K562 (cell line): ENCODE measurements at regions not wholly inside any gene's neighbourhood (a gene's known extent, or its start where the extent isn't known, plus 50 kb on each side); places are given as distances from the start of the nearest gene placed in this dataset.

Source experiments
- CTCF ChIP-seq, 3 experiments: IDR thresholded peaks in 2 of 3; conservative IDR thresholded peaks in 1 of 3; 2 replicates each; pipeline ENCODE4 v1.5.1; 2011 to 2012; ENCODE audit warnings: low read length in 3 of 3, mild to moderate bottlenecking in 3 of 3, control low read depth in 2 of 3, improper control_type of control experiment in 1 of 3, inconsistent platforms in 1 of 3, low read depth in 1 of 3, mixed read lengths in 1 of 3, moderate library complexity in 1 of 3; ENCODE audit not compliant: insufficient read depth in 2 of 3
- EHMT2 ChIP-seq: fragments of 450-650 bp; IDR thresholded peaks from 2 replicates; pipeline ENCODE4 v1.6.1; 2018; ENCODE audit warnings: antibody characterized with exemption
- EZH2 ChIP-seq: IDR thresholded peaks from 2 replicates; pipeline ENCODE4 v1.6.1; 2012; ENCODE audit warnings: low read depth, mild to moderate bottlenecking, inconsistent platforms, low read length, borderline replicate concordance
- HDAC6 ChIP-seq: IDR thresholded peaks from 2 replicates; pipeline ENCODE4 v1.6.1; 2012; ENCODE audit warnings: low read depth, mild to moderate bottlenecking, control low read depth, inconsistent platforms, low read length, moderate library complexity
- POLR2A ChIP-seq: fragments of 450-650 bp; conservative IDR thresholded peaks from 2 replicates; pipeline ENCODE4 v1.6.1; 2016
- TBP ChIP-seq: optimal IDR thresholded peaks from 2 replicates; pipeline ENCODE3; 2011; ENCODE audit warnings: low read depth, low read length, improper control_type of control experiment
- ZNF224 ChIP-seq: sonication (generic); formaldehyde crosslinking; IDR thresholded peaks from 2 replicates; pipeline ENCODE4 v1.8.0; 2022; ENCODE audit warnings: mild to moderate bottlenecking, missing genetic modification reagents

- TF ChIP-seq EHMT2: no peak
- no peak for TF ChIP-seq ZNF224 (CRISPR knock-in tag)
- no peak for TF ChIP-seq POLR2A
- TF ChIP-seq EZH2: no peak
- no peak for TF ChIP-seq CTCF (IDR thresholded peaks at IDR 0.05 in 2 of 3, conservative IDR thresholded peaks at IDR 0.05 in 1 of 3; ENCODE audit: insufficient read depth in 2 of 3, low read depth in 1 of 3, low read length in 3 of 3)
- TF ChIP-seq TBP: no peak
- TF ChIP-seq HDAC6: no peak
Measured at GRCh38 chr2:217294211-217294610, 434.3 kb upstream of the TNP1 start.
